Loucy (cell line): ENCODE measurements at regions not wholly inside any gene's neighbourhood (a gene's known extent, or its start where the extent isn't known, plus 50 kb on each side); places are given as distances from the start of the nearest gene placed in this dataset.

Source experiments
- CTCF ChIP-seq: fragments of 200-600 bp; sonication (generic); conservative IDR thresholded peaks from 2 replicates; pipeline ENCODE4 v1.5.1; 2014; ENCODE audit warnings: mild to moderate bottlenecking, antibody characterized with exemption, low read length
- EZH2phosphoT487 ChIP-seq: fragments of 200-600 bp; IDR thresholded peaks from 2 replicates; pipeline ENCODE4 v1.6.1; 2018; ENCODE audit warnings: antibody characterized with exemption, mild to moderate bottlenecking, moderate library complexity, borderline replicate concordance

GRCh38 chr3:22523925-22524324, 679.2 kb upstream of the UBE2E2 start:
- TF ChIP-seq CTCF (no peak), EZH2phosphoT487 (no peak)
